Endothelial cell of umbilical vein (primary cell): ENCODE measurements at regions not wholly inside any gene's neighbourhood (a gene's known extent, or its start where the extent isn't known, plus 50 kb on each side); places are given as distances from the start of the nearest gene placed in this dataset.

Experiments used
- BruUV-seq: library from RNA; stranded (reverse); fragments of 400-500 nt; replicated peaks from 2 replicates; lab custom pipeline; 2021; lab: Mats Ljungman, UMichigan
- CTCF ChIA-PET: fragments of 300-600, 350-600 bp; sonication (Branson Sonifier 250); formaldehyde crosslinking; loops from one replicate; lab custom pipeline; 2021; ENCODE audit warnings: antibody characterized with exemption, inconsistent platforms; lab: Charles Lee
- POLR2A ChIA-PET: fragments of 300-600, 350-600 bp; sonication (Branson Sonifier 250); formaldehyde crosslinking; loops from one replicate; lab custom pipeline; 2021; ENCODE audit warnings: antibody characterized with exemption, inconsistent platforms; lab: Charles Lee
- DNase-seq: peaks from one replicate; pipeline ENCODE4 v3.0.0-alpha.2; 2011; ENCODE audit warnings: low read depth, low spot score
- FAIRE-seq: peaks from 2 replicates; lab custom pipeline; 2011; peaks lifted over from hg19 to GRCh38; lab: Jason Lieb, UNC
- H2AFZ ChIP-seq: 2 replicates; pipeline ENCODE4 v1.6.0; 2012; ENCODE audit warnings: low read depth, low read length, control low read depth, inconsistent platforms
- H3K27ac ChIP-seq: 2 replicates; pipeline ENCODE4 v1.5.1; 2011; ENCODE audit warnings: low read depth, mild to moderate bottlenecking, control low read depth, low read length, moderate library complexity; ENCODE audit not compliant: insufficient read depth
- H3K27me3 ChIP-seq, 2 experiments: 2 replicates each; pipeline versions ENCODE4 v1.6.0 to v1.6.1; 2011; ENCODE audit warnings: low read length in 2 of 2, mixed read lengths in 1 of 2; ENCODE audit not compliant: control insufficient read depth in 2 of 2, insufficient read depth in 2 of 2
- H3K36me3 ChIP-seq, 2 experiments: 2 replicates in 1 of 2; 3 replicates in 1 of 2; pipeline ENCODE4 v1.5.1; 2011; ENCODE audit warnings: low read length in 2 of 2, mild to moderate bottlenecking in 1 of 2, moderate library complexity in 1 of 2; ENCODE audit not compliant: control insufficient read depth in 2 of 2, insufficient read depth in 2 of 2; ENCODE audit errors: extremely low read depth in 1 of 2
- H3K4me1 ChIP-seq: 3 replicates; pipeline ENCODE4 v1.5.1; 2011; ENCODE audit warnings: mild to moderate bottlenecking, low read length; ENCODE audit not compliant: control insufficient read depth, insufficient read depth; ENCODE audit errors: extremely low read depth
- H3K4me2 ChIP-seq: 2 replicates; pipeline ENCODE4 v1.6.1; 2011; ENCODE audit warnings: low read length, control low read depth, mixed read lengths; ENCODE audit not compliant: insufficient read depth
- H3K4me3 ChIP-seq, 3 experiments: fragments of 200-600 bp in 1 of 3; sonication (generic), shearing (Covaris generic) in 1 of 3; replicated peaks in 1 of 3; 2 replicates each; pipeline ENCODE4 v1.5.1; 2011 to 2016; ENCODE audit warnings: control low read depth in 3 of 3, low read length in 3 of 3, mild to moderate bottlenecking in 2 of 3, inconsistent platforms in 1 of 3, low read depth in 1 of 3, moderate library complexity in 1 of 3; ENCODE audit not compliant: insufficient read depth in 1 of 3
- H3K79me2 ChIP-seq: 2 replicates; pipeline ENCODE4 v1.6.0; 2012; ENCODE audit warnings: low read length, inconsistent platforms; ENCODE audit not compliant: control insufficient read depth, insufficient read depth
- H3K9ac ChIP-seq: replicated peaks from 2 replicates; pipeline ENCODE3; 2011; ENCODE audit warnings: low read length, control low read depth; ENCODE audit not compliant: insufficient read depth; ENCODE audit errors: extremely low read depth
- H3K9me1 ChIP-seq: replicated peaks from 3 replicates; pipeline ENCODE4 v1.6.0; 2011; ENCODE audit warnings: mild to moderate bottlenecking, low read length; ENCODE audit not compliant: control insufficient read depth, insufficient read depth; ENCODE audit errors: extremely low read depth
- H3K9me3 ChIP-seq: replicated peaks from 2 replicates; pipeline ENCODE4 v1.5.1; 2012; ENCODE audit warnings: low read length, inconsistent platforms; ENCODE audit not compliant: control insufficient read depth, insufficient read depth
- H4K20me1 ChIP-seq: replicated peaks from 2 replicates; pipeline ENCODE3; 2011; ENCODE audit warnings: mild to moderate bottlenecking, low read length; ENCODE audit not compliant: control insufficient read depth, insufficient read depth; ENCODE audit errors: extremely low read depth
- JUN ChIP-seq: IDR thresholded peaks from 2 replicates; pipeline ENCODE4 v1.6.1; 2011; ENCODE audit warnings: borderline replicate concordance, low read depth; ENCODE audit not compliant: insufficient read length, insufficient read depth
- POLR2AphosphoS5 ChIP-seq: IDR thresholded peaks from 2 replicates; pipeline ENCODE4 v1.6.1; 2012; ENCODE audit warnings: low read depth, mild to moderate bottlenecking, control low read depth, low read length, moderate library complexity; ENCODE audit not compliant: insufficient read depth
- dilution Hi-C: fragments of 300-500 bp; cut with MboI; formaldehyde crosslinking; loops from one replicate; pipeline ENCODE4 v1.15.0; 2019; ENCODE audit warnings: low sequenced_read_pairs; ENCODE audit not compliant: extremely low pct_ligation_motif_present
- intact Hi-C: fragments of 100-400 bp; cut with micrococcal nuclease; formaldehyde crosslinking; loops from one replicate; pipeline ENCODE4 v1.10.0; 2022
- TF ChIP-seq, protein P1 (sequence below), 2 donors: IDR thresholded peaks; 1 replicate in 1 of 2; 2 replicates in 1 of 2; pipeline ENCODE4 v1.5.1; 2011; ENCODE audit warnings: low read length in 2 of 2, mild to moderate bottlenecking in 2 of 2, moderate library complexity in 2 of 2, control low read depth in 1 of 2, inconsistent platforms in 1 of 2, low read depth in 1 of 2; ENCODE audit not compliant: insufficient read depth in 1 of 2; ENCODE audit errors: extremely low read depth in 1 of 2

DNA sequence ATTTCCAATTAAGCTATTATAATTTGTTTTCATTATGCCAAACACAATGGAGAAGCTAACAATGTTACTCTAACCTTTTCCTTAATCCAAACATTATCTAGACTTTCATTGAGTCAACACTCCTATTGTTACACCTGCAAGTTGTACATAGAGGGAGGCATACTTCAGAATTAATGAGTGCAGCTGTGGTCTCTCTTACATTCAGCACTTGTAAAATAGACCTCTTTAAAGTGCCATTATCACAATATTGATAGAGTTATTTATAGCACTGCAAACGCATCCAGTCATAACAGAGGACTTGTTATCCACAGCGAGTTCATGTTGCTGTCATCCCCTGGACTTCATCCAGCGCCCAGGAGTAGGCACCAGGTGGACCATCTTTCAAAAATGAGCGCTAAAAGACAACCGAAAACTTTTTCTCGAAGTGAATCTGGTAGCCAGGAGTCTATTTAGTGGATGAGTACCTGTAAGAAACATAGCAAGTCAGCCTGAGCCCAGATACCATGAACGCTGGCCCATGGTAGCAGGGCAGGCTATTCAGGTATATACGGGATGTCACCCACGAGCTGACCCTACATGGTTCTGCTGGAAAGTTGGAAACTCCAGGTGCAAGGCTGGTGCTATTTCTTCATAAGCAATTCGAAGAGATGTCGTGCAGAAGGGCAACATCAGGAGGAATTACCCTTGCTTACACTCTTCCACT lies 70.6 kb upstream of the NFIA start:
- DNase-seq, result peak; percentile 10
- intact Hi-C loops, result no loop called here
- H3K27ac ChIP-seq, result no peak overlapping the region
- H3K4me1 ChIP-seq, result no peaks in the 10 kb centered on the region
- no peak overlapping the region for H3K9ac ChIP-seq
- no peaks in the 10 kb centered on the region for H3K79me2 ChIP-seq
- H3K4me3 ChIP-seq, result no peak overlapping the region
- FAIRE-seq, result no peak
- ChIA-PET POLR2A (no interaction called here), CTCF (interaction anchor here (1.0 kb wide), 2 partner anchors 22 to 842 kb away, joined by 3 read pairs; no protein-coding TSS in a partner anchor)
- no peaks in the 10 kb centered on the region for H3K36me3 ChIP-seq
- H3K27me3 ChIP-seq, result peaks cover 3 to 4% of the 10 kb centered on the region in 2 experiments
- dilution Hi-C loops, result no loop called here
- no peaks in the 10 kb centered on the region for H3K9me1 ChIP-seq
- H4K20me1 ChIP-seq, result no peaks in the 10 kb centered on the region
- H3K4me2 ChIP-seq, result no peak overlapping the region
- no TSS peak for BruUV-seq
- no peaks in the 10 kb centered on the region for H3K9me3 ChIP-seq
- TF ChIP-seq JUN, result no peak
- TF ChIP-seq POLR2AphosphoS5, result no peak
- TF ChIP-seq, protein P1, sequence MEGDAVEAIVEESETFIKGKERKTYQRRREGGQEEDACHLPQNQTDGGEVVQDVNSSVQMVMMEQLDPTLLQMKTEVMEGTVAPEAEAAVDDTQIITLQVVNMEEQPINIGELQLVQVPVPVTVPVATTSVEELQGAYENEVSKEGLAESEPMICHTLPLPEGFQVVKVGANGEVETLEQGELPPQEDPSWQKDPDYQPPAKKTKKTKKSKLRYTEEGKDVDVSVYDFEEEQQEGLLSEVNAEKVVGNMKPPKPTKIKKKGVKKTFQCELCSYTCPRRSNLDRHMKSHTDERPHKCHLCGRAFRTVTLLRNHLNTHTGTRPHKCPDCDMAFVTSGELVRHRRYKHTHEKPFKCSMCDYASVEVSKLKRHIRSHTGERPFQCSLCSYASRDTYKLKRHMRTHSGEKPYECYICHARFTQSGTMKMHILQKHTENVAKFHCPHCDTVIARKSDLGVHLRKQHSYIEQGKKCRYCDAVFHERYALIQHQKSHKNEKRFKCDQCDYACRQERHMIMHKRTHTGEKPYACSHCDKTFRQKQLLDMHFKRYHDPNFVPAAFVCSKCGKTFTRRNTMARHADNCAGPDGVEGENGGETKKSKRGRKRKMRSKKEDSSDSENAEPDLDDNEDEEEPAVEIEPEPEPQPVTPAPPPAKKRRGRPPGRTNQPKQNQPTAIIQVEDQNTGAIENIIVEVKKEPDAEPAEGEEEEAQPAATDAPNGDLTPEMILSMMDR (IDR thresholded peaks at IDR 0.05; ENCODE audit: extremely low read depth in 1 of 2, insufficient read depth in 1 of 2, low read depth in 1 of 2, low read length in 2 of 2), result no peak
- no peak overlapping the region for H2AFZ ChIP-seq
